Stimulated activated CD8-positive, alpha-beta memory T cell treated with anti-CD3 and anti-CD28 coated beads, Interleukin-4, amount 100 ng/mL, for 48 hours (primary cell): ENCODE measurements at regions not wholly inside any gene's neighbourhood (a gene's known extent, or its start where the extent isn't known, plus 50 kb on each side); places are given as distances from the start of the nearest gene placed in this dataset.
A peak's percentile ranks its signal among the peaks of the same experiment; 100 is the strongest.
"Not testable (repeated sequence)": the region's sequence is repeated elsewhere in the genome, so short reads cannot be mapped to it uniquely, and the experiment has no call there.

Source experiments
- DNase-seq: peaks from one replicate; pipeline ENCODE4 v3.0.0-alpha.2; 2020

GRCh38 chr7:131656980-131657723, 100.7 kb upstream of the PODXL start:
- no peak for DNase-seq

- no peak for DNase-seq
These were observed 99.4 kb upstream of the PODXL start for GRCh38 chr7:131655866-131656265.

- no peak for DNase-seq
These were observed 99.0 kb upstream of the PODXL start for GRCh38 chr7:131655447-131655846.

- DNase-seq, result peak; percentile 93
These were observed 98.4 kb upstream of the PODXL start for GRCh38 chr7:131654668-131655326.

GRCh38 chr7:131654249-131654558, 97.8 kb upstream of the PODXL start:
- no peak for DNase-seq

- no peak for DNase-seq
These were observed 97.2 kb upstream of the PODXL start for GRCh38 chr7:131653418-131654248.

GRCh38 chr7:131652934-131653333, 96.5 kb upstream of the PODXL start:
- DNase-seq, result no peak

- DNase-seq, result no peak
These were observed 95.8 kb upstream of the PODXL start for GRCh38 chr7:131652194-131652593.

GRCh38 chr7:131649879-131650278, 93.5 kb upstream of the PODXL start:
- DNase-seq, result no peak

GRCh38 chr7:131649003-131649541, 92.6 kb upstream of the PODXL start:
- no peak for DNase-seq

- DNase-seq, result no peak
These were observed 92.1 kb upstream of the PODXL start for GRCh38 chr7:131648491-131648890.

GRCh38 chr7:131646203-131646602, 89.8 kb upstream of the PODXL start:
- no peak for DNase-seq

- DNase-seq, result no peak
These were observed 86.0 kb upstream of the PODXL start for GRCh38 chr7:131642429-131642828.

GRCh38 chr7:131640686-131641085, 84.3 kb upstream of the PODXL start:
- no peak for DNase-seq

- no peak for DNase-seq
These were observed 82.4 kb upstream of the PODXL start for GRCh38 chr7:131638641-131639430.

GRCh38 chr7:131637859-131638258, 81.4 kb upstream of the PODXL start:
- DNase-seq, result no peak

GRCh38 chr7:131636092-131636491, 79.7 kb upstream of the PODXL start:
- no peak for DNase-seq

GRCh38 chr7:131634197-131634596, 77.8 kb upstream of the PODXL start:
- not testable (repeated sequence) for DNase-seq

GRCh38 chr7:131633342-131633843, 77.0 kb upstream of the PODXL start:
- DNase-seq, result no peak

- DNase-seq, result no peak
These were observed 74.0 kb upstream of the PODXL start for GRCh38 chr7:131630427-131630826.

- no peak for DNase-seq
These were observed 72.9 kb upstream of the PODXL start for GRCh38 chr7:131629217-131629882.

GRCh38 chr7:131628634-131629033, 72.2 kb upstream of the PODXL start:
- DNase-seq, result no peak
